IMR-90 (cell line): ENCODE measurements at regions not wholly inside any gene's neighbourhood (a gene's known extent, or its start where the extent isn't known, plus 50 kb on each side); places are given as distances from the start of the nearest gene placed in this dataset.

Experiments used
- BHLHE40 ChIP-seq: fragments of 150-350 bp; IDR thresholded peaks from 2 replicates; pipeline ENCODE4 v1.6.1; 2016; ENCODE audit warnings: mild to moderate bottlenecking, low read depth, low read length
- CEBPB ChIP-seq: IDR thresholded peaks from 2 replicates; pipeline ENCODE4 v1.6.1; 2012; ENCODE audit warnings: low read depth, low read length, improper control_type of control experiment
- CHD1 ChIP-seq: IDR thresholded peaks from 2 replicates; pipeline ENCODE4 v1.6.1; 2012; ENCODE audit warnings: low read depth, low read length, improper control_type of control experiment
- MAFK ChIP-seq: IDR thresholded peaks from 2 replicates; pipeline ENCODE4 v1.6.1; 2012; ENCODE audit warnings: low read depth, low read length, improper control_type of control experiment
- MXI1 ChIP-seq: IDR thresholded peaks from 2 replicates; pipeline ENCODE4 v1.6.1; 2012; ENCODE audit warnings: low read depth, mild to moderate bottlenecking, low read length, moderate library complexity, borderline replicate concordance
- NFE2L2 ChIP-seq: fragments of 150-350 bp; IDR thresholded peaks from 2 replicates; pipeline ENCODE4 v1.6.1; 2016; ENCODE audit warnings: low read depth, mild to moderate bottlenecking, low read length
- POLR2A ChIP-seq: IDR thresholded peaks from 2 replicates; pipeline ENCODE4 v1.6.1; 2012; ENCODE audit warnings: mild to moderate bottlenecking, low read depth, low read length
- RAD21 ChIP-seq: IDR thresholded peaks from 2 replicates; pipeline ENCODE4 v1.6.1; 2012; ENCODE audit warnings: low read length, improper control_type of control experiment
- RCOR1 ChIP-seq: IDR thresholded peaks from 2 replicates; pipeline ENCODE4 v1.6.1; 2012; ENCODE audit warnings: mild to moderate bottlenecking, low read length, improper control_type of control experiment; ENCODE audit not compliant: insufficient replicate concordance
- RFX5 ChIP-seq: IDR thresholded peaks from 2 replicates; pipeline ENCODE4 v1.8.0; 2012; ENCODE audit warnings: low read depth, mild to moderate bottlenecking, low read length, moderate library complexity
- TF ChIP-seq, protein P1 (sequence below): conservative IDR thresholded peaks from 2 replicates; pipeline ENCODE4 v1.5.1; 2012; ENCODE audit warnings: mild to moderate bottlenecking, low read depth, low read length, improper control_type of control experiment
- TF ChIP-seq, protein P2 (sequence below): fragments of 150-350 bp; IDR thresholded peaks from 2 replicates; pipeline ENCODE4 v1.6.1; 2016; ENCODE audit warnings: low read depth, mild to moderate bottlenecking, low read length, moderate library complexity, borderline replicate concordance
- TF ChIP-seq, protein P3 (sequence below): fragments of 150-350 bp; IDR thresholded peaks from 2 replicates; pipeline ENCODE4 v1.6.1; 2017; ENCODE audit warnings: mild to moderate bottlenecking, antibody characterized with exemption, low read length, low read depth

DNA sequence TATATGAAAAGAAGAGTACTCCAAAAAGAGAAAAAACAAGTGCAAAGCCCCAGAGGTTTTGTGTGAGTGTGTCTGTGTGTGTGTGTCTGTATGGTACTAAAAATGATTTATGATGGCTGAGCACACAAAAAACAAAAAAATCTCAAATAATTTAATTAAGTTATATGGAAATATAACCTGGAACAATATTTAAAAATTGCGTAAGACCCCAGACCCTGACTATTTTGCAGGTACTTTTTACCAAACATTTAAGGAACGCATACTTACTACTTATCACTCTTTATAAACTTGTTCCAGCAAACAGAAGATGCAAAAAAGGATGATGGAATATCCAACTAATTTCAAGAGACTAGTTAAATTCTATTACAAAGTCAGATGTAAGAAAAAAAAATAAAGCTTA, 317.4 kb upstream of the KCNH7 start:
- TF ChIP-seq MXI1 (no peak), POLR2A (no peak), RAD21 (no peak), CEBPB (peak; percentile 62; the same call in 1 of the 2 replicates), NFE2L2 (no peak), RCOR1 (no peak), MAFK (no peak), BHLHE40 (no peak), RFX5 (no peak), CHD1 (no peak)
- TF ChIP-seq, protein P1, sequence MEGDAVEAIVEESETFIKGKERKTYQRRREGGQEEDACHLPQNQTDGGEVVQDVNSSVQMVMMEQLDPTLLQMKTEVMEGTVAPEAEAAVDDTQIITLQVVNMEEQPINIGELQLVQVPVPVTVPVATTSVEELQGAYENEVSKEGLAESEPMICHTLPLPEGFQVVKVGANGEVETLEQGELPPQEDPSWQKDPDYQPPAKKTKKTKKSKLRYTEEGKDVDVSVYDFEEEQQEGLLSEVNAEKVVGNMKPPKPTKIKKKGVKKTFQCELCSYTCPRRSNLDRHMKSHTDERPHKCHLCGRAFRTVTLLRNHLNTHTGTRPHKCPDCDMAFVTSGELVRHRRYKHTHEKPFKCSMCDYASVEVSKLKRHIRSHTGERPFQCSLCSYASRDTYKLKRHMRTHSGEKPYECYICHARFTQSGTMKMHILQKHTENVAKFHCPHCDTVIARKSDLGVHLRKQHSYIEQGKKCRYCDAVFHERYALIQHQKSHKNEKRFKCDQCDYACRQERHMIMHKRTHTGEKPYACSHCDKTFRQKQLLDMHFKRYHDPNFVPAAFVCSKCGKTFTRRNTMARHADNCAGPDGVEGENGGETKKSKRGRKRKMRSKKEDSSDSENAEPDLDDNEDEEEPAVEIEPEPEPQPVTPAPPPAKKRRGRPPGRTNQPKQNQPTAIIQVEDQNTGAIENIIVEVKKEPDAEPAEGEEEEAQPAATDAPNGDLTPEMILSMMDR, result no peak
- TF ChIP-seq, protein P2, sequence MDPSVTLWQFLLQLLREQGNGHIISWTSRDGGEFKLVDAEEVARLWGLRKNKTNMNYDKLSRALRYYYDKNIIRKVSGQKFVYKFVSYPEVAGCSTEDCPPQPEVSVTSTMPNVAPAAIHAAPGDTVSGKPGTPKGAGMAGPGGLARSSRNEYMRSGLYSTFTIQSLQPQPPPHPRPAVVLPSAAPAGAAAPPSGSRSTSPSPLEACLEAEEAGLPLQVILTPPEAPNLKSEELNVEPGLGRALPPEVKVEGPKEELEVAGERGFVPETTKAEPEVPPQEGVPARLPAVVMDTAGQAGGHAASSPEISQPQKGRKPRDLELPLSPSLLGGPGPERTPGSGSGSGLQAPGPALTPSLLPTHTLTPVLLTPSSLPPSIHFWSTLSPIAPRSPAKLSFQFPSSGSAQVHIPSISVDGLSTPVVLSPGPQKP, result no peak
- TF ChIP-seq, protein P3, sequence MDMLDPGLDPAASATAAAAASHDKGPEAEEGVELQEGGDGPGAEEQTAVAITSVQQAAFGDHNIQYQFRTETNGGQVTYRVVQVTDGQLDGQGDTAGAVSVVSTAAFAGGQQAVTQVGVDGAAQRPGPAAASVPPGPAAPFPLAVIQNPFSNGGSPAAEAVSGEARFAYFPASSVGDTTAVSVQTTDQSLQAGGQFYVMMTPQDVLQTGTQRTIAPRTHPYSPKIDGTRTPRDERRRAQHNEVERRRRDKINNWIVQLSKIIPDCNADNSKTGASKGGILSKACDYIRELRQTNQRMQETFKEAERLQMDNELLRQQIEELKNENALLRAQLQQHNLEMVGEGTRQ, result no peak
